ENCODE measurements at regions not wholly inside any gene's neighbourhood (a gene's known extent, or its start where the extent isn't known, plus 50 kb on each side); places are given as distances from the start of the nearest gene placed in this dataset.

DNA sequence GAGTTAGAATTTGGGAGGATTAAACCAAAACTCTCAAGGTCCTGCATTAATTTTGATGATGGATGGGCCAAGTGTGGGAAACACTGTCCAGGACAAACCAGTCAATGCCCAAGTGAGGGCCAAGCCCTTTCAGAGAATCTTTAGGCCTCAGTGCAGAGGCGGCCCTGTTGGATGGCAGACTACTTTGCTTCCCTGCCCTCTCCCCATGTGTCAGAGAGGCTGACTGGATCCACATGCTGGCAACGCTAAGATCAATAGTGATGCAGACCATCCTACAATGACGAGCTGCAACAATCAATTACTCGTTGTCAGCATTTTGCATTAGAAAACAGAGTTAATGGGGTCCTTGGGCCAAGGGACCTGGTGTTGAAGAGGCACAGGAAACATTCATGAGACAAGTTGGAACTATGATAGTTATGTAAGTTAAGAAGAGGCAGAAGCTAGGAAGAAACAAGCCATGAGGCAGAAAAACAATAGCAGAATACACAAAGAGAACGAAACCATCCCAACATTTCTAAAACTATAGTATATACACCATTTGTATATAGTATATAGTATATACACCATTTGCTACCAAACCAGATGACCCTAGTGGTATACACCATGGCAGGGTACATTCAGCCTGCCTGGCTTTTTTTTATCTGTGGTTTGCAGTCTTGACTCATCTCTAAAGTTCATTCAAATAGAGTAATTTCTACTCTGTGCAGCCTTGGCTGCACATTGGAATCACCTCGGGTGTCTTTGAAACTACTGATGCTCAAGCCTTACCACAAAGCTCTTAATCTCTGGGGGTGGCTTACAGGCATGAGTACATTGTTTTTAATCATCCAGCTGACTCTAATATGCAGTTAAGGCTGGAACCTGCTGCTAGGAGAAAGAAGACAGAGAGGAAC, 147.7 kb upstream of the GYPA start:
- Histone ChIP-seq H3K79me2 (ENCODE audit: insufficient read depth) (no peaks in the 10 kb centered on the region), H3K4me3 (no peak overlapping the region), H3K9ac (no peak overlapping the region), H3K4me1 (ENCODE audit: insufficient read depth) (no peaks in the 10 kb centered on the region), H3K4me2 (ENCODE audit: unreplicated experiment) (no peak overlapping the region), H2AFZ (no peak overlapping the region), H3K36me3 (ENCODE audit: low read depth) (no peaks in the 10 kb centered on the region), H3K27me3 (replicated peaks; ENCODE audit: insufficient read depth) (no peaks in the 10 kb centered on the region), H4K20me1 (ENCODE audit: insufficient read depth) (no peaks in the 10 kb centered on the region), H3K9me3 (ENCODE audit: low read depth) (no peaks in the 10 kb centered on the region), H3K9me2 (ENCODE audit: insufficient read depth) (no peaks in the 10 kb centered on the region), H3F3A (ENCODE audit: insufficient read depth) (no peaks in the 10 kb centered on the region), H3K27ac (no peak overlapping the region)
- 39 to 40% methylated on average over 6 of the region's 6 CpGs for WGBS, 2 experiments (ENCODE audit: low coverage in 1 of 2, low lambda C conversion rate in 2 of 2, missing lambda C conversion rate in 2 of 2)
- no peak for TF ChIP-seq EZH2phosphoT487 (IDR thresholded peaks at IDR 0.05; ENCODE audit: insufficient read depth, low read depth)
- in situ Hi-C loops (cut with MboI): no loop called here
- no peak for DNase-seq

DNA sequence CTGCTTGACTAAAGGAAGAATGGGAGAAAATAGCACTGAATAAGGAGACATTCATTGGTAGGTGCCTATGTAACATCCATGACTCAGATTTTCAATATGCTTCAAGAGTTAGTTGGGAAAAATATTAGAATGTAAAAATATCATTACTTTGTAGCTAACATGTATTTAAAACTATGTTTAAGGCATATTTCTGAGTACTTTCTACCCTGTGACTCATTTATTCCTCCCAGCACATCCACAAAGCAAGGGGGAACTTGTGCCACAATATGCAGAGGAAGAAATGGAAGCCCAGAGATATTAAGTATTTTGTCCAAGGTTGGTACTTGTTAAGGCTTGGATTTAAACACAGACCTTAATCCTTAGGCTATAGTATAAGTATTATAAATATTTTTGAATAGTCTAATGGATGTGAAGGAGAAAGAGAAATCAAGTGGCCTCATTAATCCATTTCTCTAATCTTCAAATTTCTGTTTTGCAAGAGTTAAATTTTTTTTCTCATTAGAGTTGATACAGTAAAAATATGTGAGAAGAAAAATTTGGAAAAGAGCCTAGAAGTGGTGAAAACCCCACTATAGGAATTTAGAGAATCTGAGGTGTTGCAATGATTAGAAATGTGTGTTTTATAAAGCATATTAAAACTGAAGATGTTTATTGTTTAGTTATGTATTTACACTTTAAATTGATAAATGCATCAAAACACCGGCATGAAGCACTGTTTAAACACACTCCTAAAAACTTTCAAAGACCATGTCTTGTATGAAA, 149.3 kb upstream of the GYPA start:
- no peaks in the 10 kb centered on the region for H3K9me3 ChIP-seq (ENCODE audit: low read depth)
- H4K20me1 ChIP-seq (ENCODE audit: insufficient read depth): no peaks in the 10 kb centered on the region
- no peak overlapping the region for H3K4me2 ChIP-seq (ENCODE audit: unreplicated experiment)
- H3K4me3 ChIP-seq: no peak overlapping the region
- DNase-seq: no peak
- H3K9me2 ChIP-seq (ENCODE audit: insufficient read depth): no peaks in the 10 kb centered on the region
- TF ChIP-seq EZH2phosphoT487 (IDR thresholded peaks at IDR 0.05; ENCODE audit: insufficient read depth, low read depth) (no peak), EZH2 (IDR thresholded peaks at IDR 0.05; ENCODE audit: insufficient read depth, poor library complexity, severe bottlenecking) (no peak)
- H3F3A ChIP-seq (ENCODE audit: insufficient read depth): no peaks in the 10 kb centered on the region
- in situ Hi-C loops (cut with MboI): no loop called here
- no peaks in the 10 kb centered on the region for H3K4me1 ChIP-seq (ENCODE audit: insufficient read depth)
- 43 to 58% methylated on average over 1 of the region's 1 CpG for WGBS, 2 experiments (ENCODE audit: low coverage in 1 of 2, low lambda C conversion rate in 2 of 2, missing lambda C conversion rate in 2 of 2)
- H3K27ac ChIP-seq: no peak overlapping the region
- H3K9ac ChIP-seq: no peak overlapping the region
- no peak overlapping the region for H2AFZ ChIP-seq
- H3K36me3 ChIP-seq (ENCODE audit: low read depth): no peaks in the 10 kb centered on the region
- no peaks in the 10 kb centered on the region for H3K79me2 ChIP-seq (ENCODE audit: insufficient read depth)
- no peaks in the 10 kb centered on the region for H3K27me3 ChIP-seq (replicated peaks; ENCODE audit: insufficient read depth)

DNA sequence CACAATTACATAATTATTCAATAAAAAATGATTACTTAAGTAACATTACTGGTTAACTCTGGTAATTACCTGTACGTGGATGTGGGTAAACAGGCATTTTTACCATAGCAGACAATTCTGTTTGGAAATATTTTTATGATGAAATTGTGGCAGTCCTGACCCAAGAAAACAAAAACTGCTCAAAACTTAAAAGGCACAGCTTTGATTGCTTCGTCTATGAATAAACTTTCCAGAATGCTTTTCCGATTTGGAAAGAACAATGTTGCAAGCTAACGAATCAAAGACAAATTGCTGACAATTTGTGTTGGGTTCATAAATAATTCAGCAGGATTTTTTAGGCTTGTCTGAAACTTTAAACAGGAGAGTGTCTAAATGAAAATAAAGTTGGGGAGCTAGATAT, 150.6 kb upstream of the GYPA start:
- Histone ChIP-seq H3K27me3 (replicated peaks; ENCODE audit: insufficient read depth) (no peaks in the 10 kb centered on the region), H3K36me3 (ENCODE audit: low read depth) (no peaks in the 10 kb centered on the region), H3K4me1 (ENCODE audit: insufficient read depth) (no peaks in the 10 kb centered on the region), H3K27ac (no peak overlapping the region), H4K20me1 (ENCODE audit: insufficient read depth) (no peaks in the 10 kb centered on the region), H2AFZ (no peak overlapping the region), H3K9me2 (ENCODE audit: insufficient read depth) (no peaks in the 10 kb centered on the region), H3K4me2 (ENCODE audit: unreplicated experiment) (no peak overlapping the region), H3K4me3 (no peak overlapping the region), H3K79me2 (ENCODE audit: insufficient read depth) (no peaks in the 10 kb centered on the region), H3F3A (ENCODE audit: insufficient read depth) (no peaks in the 10 kb centered on the region), H3K9me3 (ENCODE audit: low read depth) (no peaks in the 10 kb centered on the region), H3K9ac (no peak overlapping the region)
- WGBS, 2 experiments (ENCODE audit: low coverage in 1 of 2, low lambda C conversion rate in 2 of 2, missing lambda C conversion rate in 2 of 2): 2 to 4% methylated on average over 4 of the region's 4 CpGs
- in situ Hi-C loops (cut with MboI): no loop called here
- TF ChIP-seq EZH2 (IDR thresholded peaks at IDR 0.05; ENCODE audit: insufficient read depth, poor library complexity, severe bottlenecking) (no peak), EZH2phosphoT487 (IDR thresholded peaks at IDR 0.05; ENCODE audit: insufficient read depth, low read depth) (no peak)
- no peak for DNase-seq

DNA sequence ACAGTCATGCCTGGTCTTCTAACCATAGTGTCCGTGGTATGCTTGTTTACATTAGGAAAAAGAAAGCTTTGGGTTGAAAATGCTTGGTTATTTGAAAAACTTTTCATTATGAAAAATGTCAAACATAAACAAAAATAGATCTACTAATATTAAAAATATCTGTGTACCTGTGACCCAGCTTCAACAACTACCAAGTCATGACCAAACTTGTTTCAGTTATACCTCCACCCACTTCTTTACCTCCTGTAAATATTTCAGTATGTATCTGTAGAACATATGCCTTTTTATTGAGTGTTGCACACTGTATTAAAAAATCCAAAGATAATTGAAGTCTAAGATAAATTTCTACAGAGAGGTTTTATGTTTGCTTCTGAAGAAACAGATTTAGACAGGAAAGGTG, 153.7 kb upstream of the GYPA start:
- H3K9ac ChIP-seq: no peak overlapping the region
- DNase-seq: no peak
- no peak overlapping the region for H3K4me2 ChIP-seq (ENCODE audit: unreplicated experiment)
- H3K36me3 ChIP-seq (ENCODE audit: low read depth): no peaks in the 10 kb centered on the region
- no peaks in the 10 kb centered on the region for H4K20me1 ChIP-seq (ENCODE audit: insufficient read depth)
- no peaks in the 10 kb centered on the region for H3F3A ChIP-seq (ENCODE audit: insufficient read depth)
- in situ Hi-C loops (cut with MboI): no loop called here
- no peaks in the 10 kb centered on the region for H3K9me3 ChIP-seq (ENCODE audit: low read depth)
- H3K79me2 ChIP-seq (ENCODE audit: insufficient read depth): no peaks in the 10 kb centered on the region
- H3K9me2 ChIP-seq (ENCODE audit: insufficient read depth): no peaks in the 10 kb centered on the region
- no peaks in the 10 kb centered on the region for H3K4me1 ChIP-seq (ENCODE audit: insufficient read depth)
- WGBS, 2 experiments (ENCODE audit: low coverage in 1 of 2, low lambda C conversion rate in 2 of 2, missing lambda C conversion rate in 2 of 2): 31 to 33% methylated on average over 1 of the region's 1 CpG
- no peak overlapping the region for H3K27ac ChIP-seq
- H3K4me3 ChIP-seq: no peak overlapping the region
- no peaks in the 10 kb centered on the region for H3K27me3 ChIP-seq (replicated peaks; ENCODE audit: insufficient read depth)
- TF ChIP-seq EZH2 (IDR thresholded peaks at IDR 0.05; ENCODE audit: insufficient read depth, poor library complexity, severe bottlenecking): no peak
- no peak for TF ChIP-seq EZH2phosphoT487 (IDR thresholded peaks at IDR 0.05; ENCODE audit: insufficient read depth, low read depth)
- no peak overlapping the region for H2AFZ ChIP-seq
